ENCODE measurements at regions not wholly inside any gene's neighbourhood (a gene's known extent, or its start where the extent isn't known, plus 50 kb on each side); places are given as distances from the start of the nearest gene placed in this dataset.
"Not testable (repeated sequence)": the region's sequence is repeated elsewhere in the genome, so short reads cannot be mapped to it uniquely, and the experiment has no call there.

- not testable (repeated sequence) for DNase-seq
Measured at GRCh38 chr14:105682442-105682841, 156.1 kb downstream of the TMEM121 start.

- no peak for DNase-seq
Measured at GRCh38 chr14:105682956-105683570, 156.7 kb downstream of the TMEM121 start.

GRCh38 chr14:105684056-105684455, 157.7 kb downstream of the TMEM121 start:
- not testable (repeated sequence) for DNase-seq

- DNase-seq = not testable (repeated sequence)
Measured at GRCh38 chr14:105684597-105684996, 158.2 kb downstream of the TMEM121 start.

GRCh38 chr14:105685003-105685402, 158.6 kb downstream of the TMEM121 start:
- no peak for DNase-seq

GRCh38 chr14:105685605-105686004, 159.2 kb downstream of the TMEM121 start:
- DNase-seq = not testable (repeated sequence)

GRCh38 chr14:105686050-105686449, 159.7 kb downstream of the TMEM121 start:
- DNase-seq = not testable (repeated sequence)

- not testable (repeated sequence) for DNase-seq
Measured at GRCh38 chr14:105686462-105687170, 160.2 kb downstream of the TMEM121 start.

GRCh38 chr14:105687171-105688022, 161.0 kb downstream of the TMEM121 start:
- DNase-seq = not testable (repeated sequence)

GRCh38 chr14:105688023-105688351, 161.6 kb downstream of the TMEM121 start:
- DNase-seq = not testable (repeated sequence)

- DNase-seq = not testable (repeated sequence)
Measured at GRCh38 chr14:105688664-105689221, 162.4 kb downstream of the TMEM121 start.

- no peak for DNase-seq
Measured at GRCh38 chr14:105689722-105690121, 163.3 kb downstream of the TMEM121 start.

- DNase-seq = no peak
Measured at GRCh38 chr14:105690671-105691070, 164.3 kb downstream of the TMEM121 start.

GRCh38 chr14:105691321-105692109, 165.1 kb downstream of the TMEM121 start:
- DNase-seq = not testable (repeated sequence)

- not testable (repeated sequence) for DNase-seq
Measured at GRCh38 chr14:105692110-105692685, 165.8 kb downstream of the TMEM121 start.

- DNase-seq = no peak
Measured at GRCh38 chr14:105694961-105695360, 168.6 kb downstream of the TMEM121 start.

GRCh38 chr14:105696388-105696787, 170.0 kb downstream of the TMEM121 start:
- not testable (repeated sequence) for DNase-seq

GRCh38 chr14:105697414-105697813, 171.0 kb downstream of the TMEM121 start:
- DNase-seq = not testable (repeated sequence)

- not testable (repeated sequence) for DNase-seq
Measured at GRCh38 chr14:105697955-105698354, 171.6 kb downstream of the TMEM121 start.

GRCh38 chr14:105698940-105699556, 172.7 kb downstream of the TMEM121 start:
- not testable (repeated sequence) for DNase-seq

GRCh38 chr14:105699706-105700105, 173.3 kb downstream of the TMEM121 start:
- not testable (repeated sequence) for DNase-seq

All from GF-D8 (cell line).